ENCODE measurements at regions not wholly inside any gene's neighbourhood (a gene's known extent, or its start where the extent isn't known, plus 50 kb on each side); places are given as distances from the start of the nearest gene placed in this dataset.

DNA sequence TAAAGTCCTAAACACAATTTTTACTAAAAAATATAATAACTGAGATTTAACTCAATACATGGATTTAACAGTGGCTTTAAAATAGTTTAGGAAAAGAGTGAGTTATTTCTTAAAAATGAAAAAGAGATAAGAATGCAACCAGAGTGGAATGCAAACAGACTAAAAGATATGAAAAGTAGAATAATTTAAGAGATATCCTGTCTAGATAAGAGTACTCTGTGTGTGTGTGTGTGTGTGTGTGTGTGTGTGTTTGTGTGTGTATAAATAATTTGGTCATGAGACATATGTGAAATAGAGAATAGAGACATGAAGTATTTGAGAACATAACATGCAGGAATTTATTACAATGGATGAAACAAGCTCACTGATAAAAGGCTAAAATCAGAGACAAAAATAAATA is 986.9 kb upstream of the CHORDC1 start:
- no peak for DNase-seq

DNA sequence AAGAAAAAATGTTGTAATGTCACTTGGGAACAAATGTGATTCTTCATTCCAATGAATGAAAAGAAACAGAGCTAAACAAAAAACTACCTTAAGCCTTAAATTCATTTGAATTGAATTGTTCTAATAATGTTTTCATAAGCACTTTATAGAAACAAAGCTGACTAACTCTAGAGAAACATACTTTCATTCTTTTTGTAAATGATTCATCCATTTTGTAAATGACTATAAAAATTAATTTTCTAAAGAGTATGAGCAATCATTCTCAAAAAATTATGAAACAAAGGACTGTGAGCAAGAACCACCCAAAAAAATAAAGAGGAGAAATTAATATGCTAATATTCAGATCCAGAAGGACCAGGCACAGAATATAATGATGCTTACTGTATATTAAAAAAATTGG is 986.5 kb upstream of the CHORDC1 start:
- DNase-seq = no peak

DNA sequence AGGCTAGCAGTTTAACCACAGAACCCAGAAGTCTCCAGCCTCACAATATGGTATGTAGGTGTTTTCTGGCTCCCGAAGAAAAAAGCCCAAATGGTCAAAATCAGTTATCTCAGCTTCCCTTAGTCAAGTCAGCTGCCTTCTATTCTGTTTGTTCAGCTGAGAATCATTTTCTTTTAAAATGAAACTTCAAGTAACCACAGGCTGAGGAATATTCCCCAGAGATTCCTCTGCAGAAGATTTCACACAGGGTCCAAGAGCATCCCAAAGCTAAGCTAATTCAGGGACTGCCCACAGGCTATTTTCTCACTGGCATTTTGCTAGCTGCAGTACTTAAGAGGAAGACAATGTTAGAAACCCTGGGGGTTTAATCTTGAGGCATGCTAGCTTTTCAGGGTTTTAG is 977.0 kb upstream of the CHORDC1 start:
- no peak for DNase-seq

DNA sequence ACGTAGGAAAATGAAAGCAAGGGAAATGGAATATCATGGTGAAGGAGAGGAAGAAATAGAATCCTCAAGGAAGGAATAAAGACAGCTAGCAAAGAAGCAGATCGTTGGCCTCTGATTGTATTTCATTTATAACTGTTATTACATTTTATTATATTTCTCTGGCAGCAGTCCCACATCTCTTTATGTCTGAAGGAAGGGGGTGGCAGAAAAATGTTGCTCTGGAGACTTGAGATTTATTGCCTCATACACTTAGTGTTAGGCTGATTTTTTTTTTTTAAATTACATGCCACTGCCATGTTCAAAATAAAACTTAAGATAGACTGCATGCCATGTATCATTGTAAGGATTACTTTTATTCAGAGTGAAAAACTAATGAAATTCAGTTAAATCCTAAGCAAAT is 971.7 kb upstream of the CHORDC1 start:
- no peak for DNase-seq

DNA sequence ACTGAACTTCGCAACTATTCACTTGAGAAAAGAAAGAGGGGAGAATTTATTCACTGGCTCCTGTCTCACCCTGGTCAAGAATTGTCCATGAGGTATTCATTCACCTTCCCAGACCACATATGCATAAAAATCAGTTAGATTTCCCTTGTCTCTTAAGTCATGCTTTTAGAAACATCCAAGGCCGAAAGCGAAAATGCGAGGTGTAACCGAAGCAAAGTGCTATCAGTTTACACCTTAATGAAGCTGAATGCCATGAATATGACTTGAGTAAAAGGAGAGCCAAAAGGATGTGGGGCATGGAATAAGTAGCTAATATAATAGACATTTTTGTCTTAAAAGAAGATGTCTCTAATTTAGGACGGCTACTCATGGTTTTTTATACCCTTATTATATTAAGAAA is 965.6 kb upstream of the CHORDC1 start:
- DNase-seq = no peak

DNA sequence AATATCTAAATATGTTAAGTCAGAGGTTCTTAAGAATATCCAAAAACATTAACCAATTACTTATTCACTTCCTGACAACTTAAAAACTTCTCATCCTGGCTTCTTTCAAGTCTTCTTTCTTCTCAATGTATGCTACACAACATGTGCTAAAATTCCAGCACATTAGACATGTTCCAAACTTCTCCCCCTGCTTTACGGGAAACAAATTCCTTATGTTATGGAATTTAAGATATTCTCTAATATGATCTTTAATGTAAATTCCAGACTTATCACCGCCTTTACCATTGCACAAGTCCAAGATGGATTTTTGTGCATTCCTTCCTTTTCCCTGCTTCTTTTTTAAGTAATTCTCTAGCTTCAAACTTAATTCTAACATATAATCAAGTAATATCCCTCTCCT is 964.5 kb upstream of the CHORDC1 start:
- no peak for DNase-seq

DNA sequence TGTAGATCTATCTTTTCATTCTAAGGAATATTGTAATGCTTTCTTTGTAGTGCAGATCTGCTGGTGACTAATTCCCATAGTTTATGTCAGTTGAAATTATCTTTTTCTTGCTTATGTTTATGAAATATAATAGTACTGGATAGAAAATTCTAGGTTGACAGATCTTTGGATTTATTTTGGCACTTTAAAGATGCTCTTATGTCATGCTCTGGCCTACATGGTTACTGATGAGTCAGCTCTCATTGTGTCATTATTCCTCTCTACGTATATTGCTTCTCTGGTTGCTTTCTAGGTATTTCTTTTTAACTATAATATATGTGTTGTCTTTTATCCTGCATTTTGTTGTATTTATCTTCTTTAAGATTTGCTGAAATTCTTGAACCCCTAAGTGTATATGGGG is 955.5 kb upstream of the CHORDC1 start:
- DNase-seq = no peak

DNA sequence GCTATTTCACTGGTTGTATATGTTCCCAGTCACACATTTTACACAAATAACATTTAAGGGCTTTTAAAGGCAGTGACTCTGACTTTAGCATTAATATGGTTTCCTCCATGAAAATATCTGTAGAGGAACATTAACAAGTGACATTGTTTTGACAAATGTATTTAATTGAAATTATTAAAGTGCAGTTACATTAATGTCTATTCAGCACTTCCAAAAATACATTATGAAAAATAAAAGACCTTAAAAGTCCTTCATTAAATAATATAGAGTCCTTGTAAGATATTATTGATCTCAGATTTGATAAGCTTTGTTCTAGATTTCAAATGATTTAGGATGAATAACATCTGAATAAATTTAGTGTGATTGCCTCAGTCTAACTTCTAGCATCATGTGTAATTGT is 951.9 kb upstream of the CHORDC1 start:
- DNase-seq = no peak

DNA sequence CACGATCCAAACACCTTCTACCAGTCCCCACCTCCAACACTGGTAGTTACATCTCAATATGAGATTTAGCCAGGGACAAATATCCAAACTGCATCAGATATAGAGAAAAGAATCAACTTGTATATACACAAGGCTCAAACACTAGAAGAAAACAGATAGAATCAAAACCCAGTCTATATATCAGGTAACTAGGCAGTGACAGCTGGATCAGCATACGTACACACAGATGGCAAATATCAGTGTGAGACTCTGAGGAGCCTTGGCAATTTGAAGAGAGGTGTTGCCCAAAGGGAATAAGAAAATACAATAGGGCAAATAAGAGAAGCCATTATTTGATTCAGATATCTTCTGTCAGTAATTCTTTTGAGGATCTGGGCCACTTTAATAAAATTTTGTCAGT is 951.3 kb upstream of the CHORDC1 start:
- no peak for DNase-seq

DNA sequence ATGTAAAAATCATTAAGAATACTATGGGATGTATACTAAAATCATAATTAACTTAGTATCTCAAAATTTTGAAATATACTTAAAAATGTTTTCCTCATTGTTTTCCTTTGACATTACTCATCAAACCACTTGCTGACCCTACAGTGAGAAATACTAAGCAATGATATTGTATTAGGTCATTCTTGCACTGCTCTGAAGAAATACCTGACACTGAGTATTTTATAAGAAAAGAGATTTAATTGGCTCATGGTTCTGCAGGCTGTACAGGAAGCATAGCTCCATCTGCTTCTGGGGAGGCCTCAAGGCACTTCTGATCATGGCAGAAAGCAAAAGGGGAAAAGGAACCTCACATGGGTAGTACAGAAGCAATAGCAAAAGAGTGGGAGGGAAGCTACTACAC is 950.9 kb upstream of the CHORDC1 start:
- DNase-seq = no peak

DNA sequence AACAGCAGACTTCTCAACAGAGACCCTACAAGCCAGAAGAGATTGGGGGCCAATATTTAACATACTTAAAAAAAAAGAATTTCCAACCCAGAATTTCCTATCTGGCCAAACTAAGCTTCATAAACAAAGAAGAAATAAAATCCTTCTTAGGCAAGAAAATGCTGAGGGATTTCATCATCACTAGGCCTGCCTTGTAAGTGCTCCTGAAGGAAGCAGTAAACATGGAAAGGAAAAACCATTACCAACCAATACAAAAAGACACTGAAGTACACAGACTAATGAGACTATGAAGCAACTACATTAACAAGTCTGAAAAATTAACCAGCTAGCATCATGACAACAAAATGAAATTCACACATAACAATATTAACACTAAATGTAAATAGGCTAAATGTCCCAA is 947.9 kb upstream of the CHORDC1 start:
- no peak for DNase-seq

DNA sequence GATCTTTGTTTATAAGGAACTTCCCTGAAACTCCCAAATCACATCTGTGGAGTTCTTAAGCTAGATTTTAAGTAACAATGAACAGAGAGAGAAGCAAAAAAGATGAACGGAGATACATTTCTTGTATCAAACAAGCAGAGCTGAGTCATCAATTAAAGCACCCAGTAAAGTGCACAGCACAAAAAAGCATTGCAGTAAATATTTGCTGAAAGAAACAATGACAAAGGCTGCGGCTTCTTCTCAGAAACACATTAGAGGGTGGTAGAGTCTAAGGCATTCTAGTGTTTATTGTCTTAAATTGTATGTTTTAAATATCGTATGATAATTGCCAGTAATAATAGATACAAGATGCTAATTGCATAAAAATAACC is 941.6 kb upstream of the CHORDC1 start:
- DNase-seq = no peak

DNA sequence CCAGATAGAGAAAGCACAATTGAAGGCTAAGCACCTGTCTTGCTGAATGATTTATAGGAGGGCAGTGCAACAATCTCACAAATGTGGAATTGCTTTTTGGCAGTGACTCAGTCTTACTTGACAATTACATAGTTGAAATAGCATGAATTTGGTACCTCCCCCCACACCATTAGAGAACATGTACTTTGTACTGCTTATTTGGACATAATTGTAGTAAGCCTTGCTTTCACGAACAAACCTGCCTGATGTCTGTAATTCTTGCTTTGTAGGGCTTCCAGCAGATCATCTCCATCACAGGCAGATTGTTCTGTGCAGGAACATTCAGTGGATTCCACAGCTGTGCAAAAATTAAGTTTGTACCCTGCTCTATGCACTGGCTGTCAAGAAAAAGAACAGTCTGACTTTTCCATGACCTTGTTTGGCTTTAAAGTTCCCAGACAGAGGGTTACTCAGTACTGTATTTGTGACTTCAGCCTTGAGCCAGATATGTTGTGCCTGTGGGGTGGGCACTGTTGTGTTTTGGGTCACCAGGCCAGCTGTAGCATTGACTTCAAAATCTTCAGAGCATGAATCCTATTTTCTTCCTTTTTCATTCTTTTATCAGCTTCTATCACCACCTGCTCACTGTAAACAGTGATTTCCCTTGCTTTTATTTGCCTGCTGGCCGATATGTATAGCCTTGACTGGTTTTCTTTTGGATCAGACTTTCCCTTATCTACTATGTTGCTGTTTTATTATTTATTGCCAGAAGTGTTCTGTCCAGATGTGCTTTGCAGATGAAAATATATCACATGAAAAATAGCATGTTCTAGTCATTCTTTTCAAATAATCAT is 941.0 kb upstream of the CHORDC1 start:
- DNase-seq = no peak

DNA sequence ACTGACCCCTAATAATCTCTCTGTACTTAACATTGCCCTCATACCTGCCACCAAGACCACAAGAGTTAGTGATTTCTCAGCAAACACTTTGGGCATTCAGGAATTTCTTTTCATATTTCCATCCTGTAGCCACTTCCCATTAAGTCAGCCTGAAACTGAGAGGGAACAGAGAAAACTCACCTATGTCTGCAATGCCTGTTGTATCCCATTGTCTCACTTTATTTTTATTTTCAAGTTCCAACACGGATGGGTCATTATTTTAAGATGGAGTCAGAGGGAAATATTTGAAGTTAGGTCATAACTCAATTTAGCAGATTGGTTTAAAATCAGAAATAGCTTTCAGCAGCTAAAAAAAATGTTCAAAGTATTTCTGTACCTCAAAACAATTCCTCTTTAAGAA is 937.8 kb upstream of the CHORDC1 start:
- DNase-seq = no peak

DNA sequence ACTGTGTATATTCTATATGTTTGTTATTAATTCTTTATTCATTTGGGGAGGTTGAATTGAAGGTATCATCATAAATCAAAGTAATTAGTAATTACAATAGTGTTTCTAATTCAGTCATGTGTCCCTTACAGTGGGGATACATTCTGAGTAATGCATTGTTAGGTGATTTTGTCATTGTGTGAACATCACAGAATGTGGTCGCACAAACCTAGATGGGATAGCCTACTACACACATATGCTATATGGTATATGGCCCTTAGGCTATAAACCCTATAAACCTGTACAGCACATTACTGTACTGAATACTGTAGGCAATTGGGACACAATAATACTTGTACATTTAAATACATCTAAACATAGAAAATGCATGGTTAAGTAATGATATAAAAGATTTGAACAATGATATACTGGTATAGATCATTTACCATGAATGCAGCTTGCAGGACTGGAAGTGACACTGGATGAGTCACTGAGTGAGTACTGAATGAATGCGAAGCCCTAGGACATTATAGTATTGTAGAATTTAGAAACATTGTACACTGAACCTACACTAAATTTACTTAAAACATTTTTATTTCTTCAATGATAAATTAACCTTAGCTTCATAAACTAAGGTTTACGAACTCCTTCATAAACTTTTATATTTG is 936.2 kb upstream of the CHORDC1 start:
- no peak for DNase-seq

DNA sequence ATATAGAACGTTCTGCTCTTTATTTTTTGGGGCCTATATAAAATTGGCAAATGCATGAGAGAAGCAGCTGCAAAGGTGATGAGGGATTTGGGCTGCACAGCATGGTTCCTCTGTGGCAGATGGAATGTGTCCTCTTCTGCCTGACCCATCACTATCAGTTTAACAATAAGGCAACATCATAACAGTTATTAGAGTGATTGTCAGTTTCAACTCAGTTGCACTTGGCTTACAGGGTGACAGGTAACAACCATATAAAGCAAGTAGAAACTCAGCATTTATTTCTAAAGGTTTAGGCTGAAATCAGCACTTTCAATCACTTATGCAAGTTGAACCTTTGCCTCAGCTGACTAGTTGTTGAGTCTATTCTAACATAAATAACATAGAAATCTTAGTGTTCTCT is 935.4 kb upstream of the CHORDC1 start:
- no peak for DNase-seq

DNA sequence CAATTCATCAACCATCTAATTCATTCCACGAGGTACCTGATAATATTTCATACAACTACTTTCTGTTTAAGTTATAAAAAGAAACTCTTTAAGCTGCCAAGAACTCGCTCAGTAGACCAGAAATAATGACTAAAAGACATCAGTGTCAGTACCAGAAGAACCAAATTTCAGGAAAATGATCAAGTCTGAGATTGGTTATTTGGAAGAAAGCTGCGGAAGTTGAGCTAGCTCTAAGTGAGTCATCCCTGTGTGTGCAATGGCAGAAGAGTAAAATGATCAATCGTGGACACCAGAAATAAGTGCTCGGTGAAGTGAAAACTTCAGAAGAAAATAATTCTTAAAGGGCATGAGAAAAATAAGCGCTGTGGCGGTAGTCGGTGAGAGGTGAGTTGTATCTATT is 933.2 kb upstream of the CHORDC1 start:
- no peak for DNase-seq

DNA sequence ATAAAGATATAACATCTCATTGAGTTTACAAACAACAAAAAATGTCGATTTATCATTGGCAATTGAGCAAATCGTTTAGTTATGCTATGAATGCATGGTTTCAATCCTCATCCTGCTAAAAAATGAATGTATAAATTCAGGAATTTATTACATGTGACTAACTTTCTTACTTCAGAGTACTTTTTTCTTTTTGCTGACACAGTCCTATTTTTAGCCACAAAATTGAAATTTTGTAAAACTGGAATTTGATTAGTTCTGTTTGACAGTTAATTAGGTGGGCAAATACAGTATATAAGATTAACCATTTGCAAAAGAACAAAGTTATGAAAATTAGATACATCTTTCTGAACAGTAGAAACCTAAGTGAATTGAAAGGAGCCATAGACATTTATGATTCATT is 925.0 kb upstream of the CHORDC1 start:
- no peak for DNase-seq

DNA sequence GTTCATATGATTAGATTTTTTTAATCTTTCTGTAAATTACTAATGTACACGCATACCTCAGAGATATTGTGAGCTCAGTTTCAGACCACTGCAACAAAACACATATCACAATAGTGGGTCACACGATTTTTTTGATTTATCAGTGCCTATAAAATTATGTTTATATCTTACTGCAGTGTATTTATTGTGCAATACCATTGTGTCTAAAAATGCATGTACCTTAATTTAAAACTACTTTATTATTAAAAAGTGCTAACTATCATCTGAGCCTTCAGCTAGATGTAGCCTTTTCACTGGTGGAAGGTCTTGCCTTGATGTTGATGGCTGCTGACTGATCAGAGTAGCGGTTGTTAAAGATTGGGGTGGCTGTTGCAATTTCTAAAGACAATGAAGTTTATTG is 918.8 kb upstream of the CHORDC1 start:
- no peak for DNase-seq

DNA sequence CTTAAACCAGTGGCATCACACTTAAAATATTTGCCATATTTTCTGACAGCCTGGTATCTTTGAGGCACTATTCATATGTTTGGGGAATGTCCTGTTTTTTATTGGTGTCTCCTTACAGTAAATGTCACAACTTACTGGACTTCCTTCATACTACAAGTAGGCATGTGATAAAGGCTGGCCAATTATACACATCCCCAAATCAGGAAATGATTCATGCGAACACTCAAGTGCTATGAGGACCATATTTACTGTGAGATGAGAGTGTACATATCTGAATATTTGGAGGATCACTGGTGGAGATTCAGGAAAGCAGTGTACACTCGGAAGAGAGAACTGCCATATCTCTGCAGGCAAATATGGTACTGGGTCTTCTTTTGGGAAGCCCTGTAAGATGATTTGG is 913.8 kb upstream of the CHORDC1 start:
- DNase-seq = no peak

DNA sequence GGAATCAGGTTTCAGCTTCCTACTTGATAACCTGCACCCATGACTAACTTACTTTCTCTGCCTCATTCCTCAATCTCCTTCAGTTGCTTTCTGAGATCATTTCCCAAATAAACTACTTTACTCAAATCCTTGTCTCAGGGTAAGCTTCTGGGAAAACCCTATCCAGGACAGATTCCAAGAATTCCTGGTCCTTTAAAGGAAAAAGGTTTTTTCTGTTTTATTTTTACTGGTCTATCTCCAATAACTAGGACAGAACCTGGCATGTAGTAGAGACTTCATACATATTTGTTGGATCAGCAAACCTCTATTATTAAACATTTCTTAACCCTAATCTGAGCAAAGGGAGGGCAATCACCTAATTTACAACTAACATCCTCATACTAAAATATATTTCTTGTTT is 910.5 kb upstream of the CHORDC1 start:
- no peak for DNase-seq

DNA sequence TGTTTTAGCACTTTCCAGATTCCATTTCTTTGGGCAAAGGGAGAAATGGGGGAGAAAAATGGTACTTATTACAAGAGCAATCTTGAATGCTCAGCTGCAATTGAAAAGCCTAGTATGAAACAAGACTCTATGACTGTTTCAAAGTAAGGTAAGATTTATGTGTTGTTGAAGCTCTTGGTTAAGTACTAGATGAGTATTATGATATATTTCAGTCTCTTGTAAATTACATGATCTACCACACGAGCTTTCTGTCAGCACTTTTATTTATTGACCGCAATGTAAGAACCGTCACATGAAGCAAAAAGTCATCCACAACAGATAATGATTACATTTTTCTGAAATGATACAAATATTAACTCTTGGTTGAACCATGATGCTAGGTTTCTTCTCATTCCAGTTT is 906.7 kb upstream of the CHORDC1 start:
- DNase-seq = no peak

DNA sequence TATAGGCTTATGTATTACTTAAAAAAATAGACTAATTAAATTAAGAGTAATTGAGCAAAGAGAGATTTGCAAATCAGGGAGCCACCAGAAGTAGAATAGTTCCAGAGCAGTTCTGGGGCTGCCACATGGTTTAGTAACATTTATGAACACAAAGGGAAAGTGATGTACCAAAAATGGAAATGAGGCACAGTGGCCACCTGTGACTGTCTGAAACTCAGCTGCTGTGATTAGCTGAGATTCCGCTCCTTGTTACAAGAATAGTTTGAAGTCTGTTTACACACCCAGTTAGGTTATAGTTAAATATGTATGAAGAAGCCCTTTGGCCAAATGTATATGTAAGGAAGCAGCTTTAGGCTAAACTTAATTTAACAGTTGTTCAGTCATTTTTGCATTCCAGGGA is 901.5 kb upstream of the CHORDC1 start:
- no peak for DNase-seq

DNA sequence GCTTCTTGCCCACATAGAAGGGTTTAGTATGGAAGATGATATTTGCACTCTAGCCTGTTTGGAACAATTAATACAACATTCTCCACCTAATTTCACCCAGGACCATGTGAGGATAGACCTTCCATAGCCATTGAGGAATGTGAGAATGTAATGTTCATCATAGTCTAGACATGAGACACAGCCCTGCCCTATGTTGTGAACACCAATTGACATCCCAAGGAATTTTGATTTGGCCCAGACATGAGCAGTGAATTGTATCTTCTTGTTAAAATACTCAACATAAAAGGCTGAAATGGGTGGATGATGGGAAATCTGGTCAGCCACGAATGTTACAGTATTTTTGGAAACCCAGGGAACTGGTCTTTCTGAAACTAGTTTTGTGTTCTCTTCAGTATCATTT is 892.3 kb upstream of the CHORDC1 start:
- DNase-seq = no peak

DNA sequence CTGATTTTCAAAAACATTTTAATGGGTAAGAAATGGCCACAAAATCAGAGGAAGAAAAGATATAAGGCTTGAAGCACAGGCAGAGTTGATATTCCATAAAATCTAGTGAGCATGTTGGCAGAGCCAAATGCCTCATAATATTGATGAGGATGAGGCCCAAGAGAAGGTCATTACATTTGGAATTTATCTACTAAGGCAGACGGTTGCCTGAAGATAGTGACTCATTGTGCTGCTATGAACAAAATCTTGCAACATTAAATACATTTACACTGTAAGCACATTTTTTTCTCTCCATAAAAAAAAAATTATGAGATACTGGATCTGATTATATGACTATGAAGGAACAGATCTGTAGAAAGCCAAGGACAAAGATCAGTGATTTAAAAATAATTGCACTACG is 881.4 kb upstream of the CHORDC1 start:
- no peak for DNase-seq

Data from OCI-M1 (cell line).